Transverse colon (tissue), 4 donors: ENCODE measurements at regions not wholly inside any gene's neighbourhood (a gene's known extent, or its start where the extent isn't known, plus 50 kb on each side); places are given as distances from the start of the nearest gene placed in this dataset.

Source experiments
- POLR2AphosphoS5 ChIP-seq, 3 donors: sonication (generic); formaldehyde crosslinking; IDR thresholded peaks; one replicate each; pipeline ENCODE4 v1.6.1; 2016; ENCODE audit warnings: antibody characterized with exemption in 3 of 3
- TF ChIP-seq, protein P1 (sequence below), 5 experiments: fragments of 200-600 bp in 3 of 5; fragments of 450-650 bp in 2 of 5; sonication (generic) in 3 of 5; IDR thresholded peaks; 1 replicate in 2 of 5; 2 replicates in 3 of 5; pipeline ENCODE4 v1.5.1; 2016 to 2017; ENCODE audit warnings: antibody characterized with exemption in 5 of 5, inconsistent platforms in 3 of 5, mild to moderate bottlenecking in 2 of 5, moderate library complexity in 1 of 5

- TF ChIP-seq, protein P1, sequence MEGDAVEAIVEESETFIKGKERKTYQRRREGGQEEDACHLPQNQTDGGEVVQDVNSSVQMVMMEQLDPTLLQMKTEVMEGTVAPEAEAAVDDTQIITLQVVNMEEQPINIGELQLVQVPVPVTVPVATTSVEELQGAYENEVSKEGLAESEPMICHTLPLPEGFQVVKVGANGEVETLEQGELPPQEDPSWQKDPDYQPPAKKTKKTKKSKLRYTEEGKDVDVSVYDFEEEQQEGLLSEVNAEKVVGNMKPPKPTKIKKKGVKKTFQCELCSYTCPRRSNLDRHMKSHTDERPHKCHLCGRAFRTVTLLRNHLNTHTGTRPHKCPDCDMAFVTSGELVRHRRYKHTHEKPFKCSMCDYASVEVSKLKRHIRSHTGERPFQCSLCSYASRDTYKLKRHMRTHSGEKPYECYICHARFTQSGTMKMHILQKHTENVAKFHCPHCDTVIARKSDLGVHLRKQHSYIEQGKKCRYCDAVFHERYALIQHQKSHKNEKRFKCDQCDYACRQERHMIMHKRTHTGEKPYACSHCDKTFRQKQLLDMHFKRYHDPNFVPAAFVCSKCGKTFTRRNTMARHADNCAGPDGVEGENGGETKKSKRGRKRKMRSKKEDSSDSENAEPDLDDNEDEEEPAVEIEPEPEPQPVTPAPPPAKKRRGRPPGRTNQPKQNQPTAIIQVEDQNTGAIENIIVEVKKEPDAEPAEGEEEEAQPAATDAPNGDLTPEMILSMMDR (IDR thresholded peaks at IDR 0.05), result no peak
- TF ChIP-seq POLR2AphosphoS5 (IDR thresholded peaks at IDR 0.05), result no peak
These were observed 611.9 kb upstream of the MAN1A1 start for GRCh38 chr6:119961450-119961849.
